ENCODE measurements at regions not wholly inside any gene's neighbourhood (a gene's known extent, or its start where the extent isn't known, plus 50 kb on each side); places are given as distances from the start of the nearest gene placed in this dataset.

DNA sequence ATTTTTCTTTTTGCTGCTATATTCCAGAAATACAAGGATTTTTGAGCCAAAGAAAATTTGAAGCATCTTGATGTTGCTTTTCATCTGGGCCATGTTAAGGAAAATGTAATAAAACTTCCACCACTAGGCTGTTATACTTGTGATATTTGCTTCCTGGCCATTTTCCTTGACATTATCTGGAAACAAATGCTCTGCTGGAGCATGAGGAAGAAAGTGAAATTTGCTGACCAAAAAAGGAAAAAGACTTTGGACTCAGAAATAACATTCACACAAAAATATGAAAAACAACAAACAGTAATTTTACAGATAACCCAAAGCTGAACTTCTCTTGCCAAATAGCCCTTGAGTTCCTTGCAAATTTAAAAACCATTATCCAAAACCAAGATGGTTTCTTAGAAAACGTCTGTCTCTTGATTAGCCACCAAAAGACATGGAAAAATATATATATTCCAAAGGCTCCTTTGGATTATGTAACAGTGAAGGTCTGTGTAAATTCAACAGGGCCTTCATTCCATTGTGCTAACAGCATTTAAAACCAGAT lies 344.5 kb downstream of the LMX1A start (continued):
- TF ChIP-seq, protein P1, sequence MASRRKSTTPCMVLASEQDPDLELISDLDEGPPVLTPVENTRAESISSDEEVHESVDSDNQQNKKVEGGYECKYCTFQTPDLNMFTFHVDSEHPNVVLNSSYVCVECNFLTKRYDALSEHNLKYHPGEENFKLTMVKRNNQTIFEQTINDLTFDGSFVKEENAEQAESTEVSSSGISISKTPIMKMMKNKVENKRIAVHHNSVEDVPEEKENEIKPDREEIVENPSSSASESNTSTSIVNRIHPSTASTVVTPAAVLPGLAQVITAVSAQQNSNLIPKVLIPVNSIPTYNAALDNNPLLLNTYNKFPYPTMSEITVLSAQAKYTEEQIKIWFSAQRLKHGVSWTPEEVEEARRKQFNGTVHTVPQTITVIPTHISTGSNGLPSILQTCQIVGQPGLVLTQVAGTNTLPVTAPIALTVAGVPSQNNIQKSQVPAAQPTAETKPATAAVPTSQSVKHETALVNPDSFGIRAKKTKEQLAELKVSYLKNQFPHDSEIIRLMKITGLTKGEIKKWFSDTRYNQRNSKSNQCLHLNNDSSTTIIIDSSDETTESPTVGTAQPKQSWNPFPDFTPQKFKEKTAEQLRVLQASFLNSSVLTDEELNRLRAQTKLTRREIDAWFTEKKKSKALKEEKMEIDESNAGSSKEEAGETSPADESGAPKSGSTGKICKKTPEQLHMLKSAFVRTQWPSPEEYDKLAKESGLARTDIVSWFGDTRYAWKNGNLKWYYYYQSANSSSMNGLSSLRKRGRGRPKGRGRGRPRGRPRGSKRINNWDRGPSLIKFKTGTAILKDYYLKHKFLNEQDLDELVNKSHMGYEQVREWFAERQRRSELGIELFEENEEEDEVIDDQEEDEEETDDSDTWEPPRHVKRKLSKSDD (CRISPR knock-in tag; IDR thresholded peaks at IDR 0.05; ENCODE audit: low read depth): no peak
- TF ChIP-seq CERS6 (CRISPR knock-in tag; IDR thresholded peaks at IDR 0.05) (no peak), ZNF615 (CRISPR knock-in tag; IDR thresholded peaks at IDR 0.05; ENCODE audit: borderline replicate concordance) (no peak), SNRNP70 (IDR thresholded peaks at IDR 0.05; ENCODE audit: low read depth, low read length) (no peak), ZMYM2 (CRISPR knock-in tag; IDR thresholded peaks at IDR 0.05) (no peak)
- TF ChIP-seq, protein P2, sequence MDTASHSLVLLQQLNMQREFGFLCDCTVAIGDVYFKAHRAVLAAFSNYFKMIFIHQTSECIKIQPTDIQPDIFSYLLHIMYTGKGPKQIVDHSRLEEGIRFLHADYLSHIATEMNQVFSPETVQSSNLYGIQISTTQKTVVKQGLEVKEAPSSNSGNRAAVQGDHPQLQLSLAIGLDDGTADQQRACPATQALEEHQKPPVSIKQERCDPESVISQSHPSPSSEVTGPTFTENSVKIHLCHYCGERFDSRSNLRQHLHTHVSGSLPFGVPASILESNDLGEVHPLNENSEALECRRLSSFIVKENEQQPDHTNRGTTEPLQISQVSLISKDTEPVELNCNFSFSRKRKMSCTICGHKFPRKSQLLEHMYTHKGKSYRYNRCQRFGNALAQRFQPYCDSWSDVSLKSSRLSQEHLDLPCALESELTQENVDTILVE (CRISPR knock-in tag; IDR thresholded peaks at IDR 0.05): no peak

DNA sequence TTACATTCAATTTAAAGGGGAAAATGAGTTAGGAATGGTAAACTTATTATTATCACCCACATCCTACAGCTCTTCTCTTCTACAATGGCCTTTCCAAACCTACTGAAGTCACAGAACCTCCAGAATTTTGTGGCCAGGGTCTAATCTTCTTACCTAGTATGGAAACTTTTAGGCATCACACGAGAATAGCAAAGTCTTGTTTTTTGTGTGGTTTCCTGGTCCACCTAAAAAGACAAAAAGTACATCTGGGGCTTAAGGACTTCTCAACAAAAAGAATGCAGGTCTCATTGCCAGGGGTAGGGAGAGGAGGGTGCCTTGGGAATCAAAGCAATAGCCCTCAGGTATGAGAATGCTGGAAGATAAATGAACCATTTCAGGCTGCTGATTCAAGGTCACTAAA lies 345.3 kb downstream of the LMX1A start:
- no peak for FAIRE-seq
- Histone ChIP-seq H3K9ac (ENCODE audit: insufficient read depth, low read depth, low read length) (no peak overlapping the region), H3K27ac (ENCODE audit: extremely low read length, insufficient read depth, low read length) (no peak overlapping the region), H3K9me3 (ENCODE audit: low read length) (no peaks in the 10 kb centered on the region), H3K79me2 (ENCODE audit: insufficient read depth, low read length) (no peaks in the 10 kb centered on the region), H2AFZ (ENCODE audit: low read length) (no peak overlapping the region), H3K4me2 (ENCODE audit: low read depth, low read length) (no peak overlapping the region), H4K20me1 (ENCODE audit: insufficient read depth, low read length) (no peaks in the 10 kb centered on the region), H3K36me3 (replicated peaks in 1 of 2; ENCODE audit: control insufficient read depth in 1 of 2, insufficient read depth in 2 of 2, low read length in 2 of 2) (no peaks in the 10 kb centered on the region), H3K27me3 (ENCODE audit: control insufficient read depth in 1 of 2, insufficient read depth in 2 of 2, low read length in 2 of 2) (no peaks in the 10 kb centered on the region), H3K4me3 (replicated peaks in 1 of 3; ENCODE audit: insufficient read depth in 1 of 3, low read depth in 2 of 3, low read length in 3 of 3) (no peak overlapping the region), H3K4me1 (ENCODE audit: insufficient read depth, low read length) (no peaks in the 10 kb centered on the region)
- DNase-seq (ENCODE audit: low spot score): no peak
- in situ Hi-C loops (cut with HindIII; ENCODE audit: extremely low pct_ligation_motif_present, low pct_unique_long_range_greater_than_20kb): no loop called here
- 0% methylated on average over 1 of the region's 1 CpG for WGBS (ENCODE audit: low lambda C conversion rate)
- ATAC-seq: no peak
- intact Hi-C loops (cut with micrococcal nuclease; ENCODE audit: unreplicated experiment): no loop called here
- BruUV-seq (replicated peaks): no TSS peak
- ChIA-PET POLR2A (no interaction called here), CTCF (ENCODE audit: low intra/inter-chr PET ratio, low total read pairs) (no interaction called here)
- no peak for TF ChIP-seq ZSCAN25 (CRISPR knock-in tag; IDR thresholded peaks at IDR 0.05)
- TF ChIP-seq ARHGAP35 (CRISPR knock-in tag; IDR thresholded peaks at IDR 0.05; ENCODE audit: borderline replicate concordance): no peak
- TF ChIP-seq ZNF777 (CRISPR knock-in tag; IDR thresholded peaks at IDR 0.05): no peak
- no peak for TF ChIP-seq ZEB1 (IDR thresholded peaks at IDR 0.05; ENCODE audit: insufficient replicate concordance, low read depth)
- TF ChIP-seq HDAC2 (CRISPR knock-in tag; IDR thresholded peaks at IDR 0.05): no peak
- TF ChIP-seq MBD4 (IDR thresholded peaks at IDR 0.05; ENCODE audit: borderline replicate concordance, low read length): no peak
- TF ChIP-seq HMG20B (CRISPR knock-in tag; conservative IDR thresholded peaks at IDR 0.05): no peak
- no peak for TF ChIP-seq MTA3 (CRISPR knock-in tag; IDR thresholded peaks at IDR 0.05)
- no peak for TF ChIP-seq ZNF768 (CRISPR knock-in tag; IDR thresholded peaks at IDR 0.05)
- TF ChIP-seq, protein P3, sequence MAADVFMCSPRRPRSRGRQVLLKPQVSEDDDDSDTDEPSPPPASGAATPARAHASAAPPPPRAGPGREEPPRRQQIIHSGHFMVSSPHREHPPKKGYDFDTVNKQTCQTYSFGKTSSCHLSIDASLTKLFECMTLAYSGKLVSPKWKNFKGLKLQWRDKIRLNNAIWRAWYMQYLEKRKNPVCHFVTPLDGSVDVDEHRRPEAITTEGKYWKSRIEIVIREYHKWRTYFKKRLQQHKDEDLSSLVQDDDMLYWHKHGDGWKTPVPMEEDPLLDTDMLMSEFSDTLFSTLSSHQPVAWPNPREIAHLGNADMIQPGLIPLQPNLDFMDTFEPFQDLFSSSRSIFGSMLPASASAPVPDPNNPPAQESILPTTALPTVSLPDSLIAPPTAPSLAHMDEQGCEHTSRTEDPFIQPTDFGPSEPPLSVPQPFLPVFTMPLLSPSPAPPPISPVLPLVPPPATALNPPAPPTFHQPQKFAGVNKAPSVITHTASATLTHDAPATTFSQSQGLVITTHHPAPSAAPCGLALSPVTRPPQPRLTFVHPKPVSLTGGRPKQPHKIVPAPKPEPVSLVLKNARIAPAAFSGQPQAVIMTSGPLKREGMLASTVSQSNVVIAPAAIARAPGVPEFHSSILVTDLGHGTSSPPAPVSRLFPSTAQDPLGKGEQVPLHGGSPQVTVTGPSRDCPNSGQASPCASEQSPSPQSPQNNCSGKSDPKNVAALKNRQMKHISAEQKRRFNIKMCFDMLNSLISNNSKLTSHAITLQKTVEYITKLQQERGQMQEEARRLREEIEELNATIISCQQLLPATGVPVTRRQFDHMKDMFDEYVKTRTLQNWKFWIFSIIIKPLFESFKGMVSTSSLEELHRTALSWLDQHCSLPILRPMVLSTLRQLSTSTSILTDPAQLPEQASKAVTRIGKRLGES (CRISPR knock-in tag; IDR thresholded peaks at IDR 0.05; ENCODE audit: borderline replicate concordance): no peak
